T-helper 17 cell (primary cell): ENCODE measurements at regions not wholly inside any gene's neighbourhood (a gene's known extent, or its start where the extent isn't known, plus 50 kb on each side); places are given as distances from the start of the nearest gene placed in this dataset.

Experiments
- ATAC-seq: fragments of 150-1000 bp; cut with Tn5 transposase; 2 replicates; pipeline ENCODE4 v1.10.0; 2021; ENCODE audit warnings: mild to moderate bottlenecking, moderate library complexity
- DNase-seq, 3 donors: peaks; one replicate each; pipeline versions ENCODE4 v3.0.0 to v3.0.0-alpha.2; 2020 to 2021
- H3K9me3 ChIP-seq: one replicate; pipeline ENCODE4 v1.7.0; 2013; ENCODE audit warnings: low read length, mild to moderate bottlenecking; ENCODE audit not compliant: control insufficient read depth, poor library complexity, severe bottlenecking
- H3K27ac Mint-ChIP-seq: one replicate; pipeline ENCODE4 v1.8.0; 2022; ENCODE audit warnings: mild to moderate bottlenecking, moderate library complexity, mixed read lengths
- H3K27me3 Mint-ChIP-seq: one replicate; pipeline ENCODE4 v1.8.0; 2022; ENCODE audit warnings: mixed read lengths
- H3K36me3 Mint-ChIP-seq: one replicate; pipeline ENCODE4 v1.8.0; 2022; ENCODE audit warnings: low read depth, mixed read lengths
- H3K4me1 Mint-ChIP-seq: one replicate; pipeline ENCODE4 v1.8.0; 2022; ENCODE audit warnings: mild to moderate bottlenecking, mixed read lengths
- H3K4me3 Mint-ChIP-seq: one replicate; pipeline ENCODE4 v1.8.0; 2022; ENCODE audit warnings: mild to moderate bottlenecking, moderate library complexity, mixed read lengths

DNA sequence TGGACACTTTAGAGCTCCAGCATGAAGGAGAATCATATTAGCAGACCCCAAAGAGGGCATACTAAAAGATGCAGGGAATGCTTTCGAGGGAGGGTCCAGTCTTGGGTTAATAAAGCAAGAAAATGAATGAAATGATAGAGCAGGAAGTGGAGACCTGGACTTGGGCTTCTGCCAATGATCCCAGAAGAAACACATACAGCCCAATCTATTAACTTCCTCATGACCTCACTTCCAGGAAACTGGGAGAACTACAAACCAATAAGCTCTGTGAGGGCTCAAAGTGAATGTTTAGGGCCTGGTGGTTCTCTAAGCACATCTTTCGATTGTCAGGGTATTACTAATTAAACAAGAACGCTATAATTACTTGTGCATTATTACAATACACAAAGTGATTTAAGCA is 53.6 kb upstream of the SSX2IP start:
- ATAC-seq (no peak), DNase-seq (no peak)
- Mint-ChIP-seq H3K27me3 (peaks cover 7% of the 10 kb centered on the region), H3K4me3 (no peak overlapping the region), H3K27ac (no peak overlapping the region), H3K36me3 (no peaks in the 10 kb centered on the region), H3K4me1 (peaks cover 6% of the 10 kb centered on the region)
- no peaks in the 10 kb centered on the region for H3K9me3 ChIP-seq

GRCh38 chr1:84742653-84743052 is 52.4 kb upstream of the SSX2IP start:
- ATAC-seq (no peak), DNase-seq (no peak)
- Mint-ChIP-seq H3K27me3 (peaks cover 7% of the 10 kb centered on the region), H3K4me3 (no peak overlapping the region), H3K4me1 (peaks cover 6% of the 10 kb centered on the region), H3K36me3 (no peaks in the 10 kb centered on the region), H3K27ac (no peak overlapping the region)
- no peaks in the 10 kb centered on the region for H3K9me3 ChIP-seq

DNA sequence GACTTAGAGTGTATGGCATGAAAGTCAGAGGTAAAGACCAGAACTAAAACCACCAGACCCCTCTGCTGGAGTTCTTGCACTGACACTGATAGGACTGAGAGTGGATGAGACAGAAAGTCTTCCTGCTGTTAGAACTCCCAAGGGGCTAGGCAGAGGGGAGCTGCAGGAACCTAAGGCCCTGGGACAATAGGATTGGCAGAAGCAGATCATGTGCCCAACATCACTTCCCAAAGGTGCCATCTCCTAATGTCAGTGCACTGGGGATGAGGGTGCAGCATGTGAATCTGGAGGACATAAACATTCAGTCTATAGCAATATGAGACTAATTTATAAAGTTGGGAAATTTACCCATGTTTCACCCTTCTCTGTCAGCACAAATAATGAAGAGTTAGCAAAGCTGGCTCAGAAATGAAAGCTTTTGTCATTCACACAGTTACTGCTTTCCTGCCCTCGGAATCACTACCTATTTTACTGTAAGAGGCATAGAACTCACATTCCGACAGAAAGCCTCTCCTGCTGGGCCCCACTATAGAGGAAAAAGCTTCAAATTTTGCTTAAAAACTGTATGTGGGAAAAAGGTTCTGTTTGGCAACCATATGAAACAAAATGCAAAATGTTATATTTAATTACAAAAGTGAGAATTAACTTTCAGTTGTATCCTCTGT is 49.9 kb upstream of the SSX2IP start:
- no peaks in the 10 kb centered on the region for H3K9me3 ChIP-seq
- DNase-seq (no peak), ATAC-seq (no peak)
- Mint-ChIP-seq H3K27me3 (peaks cover 32% of the 10 kb centered on the region), H3K36me3 (peaks cover 3% of the 10 kb centered on the region), H3K4me3 (no peak overlapping the region), H3K4me1 (peaks cover 12% of the 10 kb centered on the region), H3K27ac (no peak overlapping the region)
